ENCODE measurements at regions not wholly inside any gene's neighbourhood (a gene's known extent, or its start where the extent isn't known, plus 50 kb on each side); places are given as distances from the start of the nearest gene placed in this dataset.

- TF ChIP-seq REST (IDR thresholded peaks at IDR 0.05; ENCODE audit: borderline replicate concordance) (no peak), EZH2 (IDR thresholded peaks at IDR 0.05; ENCODE audit: borderline replicate concordance, insufficient read depth, low read length, poor library complexity, severe bottlenecking) (no peak), CTCF (IDR thresholded peaks at IDR 0.05; ENCODE audit: poor library complexity, severe bottlenecking) (no peak), SMC3 (conservative IDR thresholded peaks at IDR 0.05; ENCODE audit: poor library complexity) (no peak)
These were observed 60.7 kb upstream of the FAM9A start for GRCh38 chrX:8861908-8862307.

Measured in neural cell (in vitro differentiated cells).